ENCODE measurements at regions not wholly inside any gene's neighbourhood (a gene's known extent, or its start where the extent isn't known, plus 50 kb on each side); places are given as distances from the start of the nearest gene placed in this dataset.
"Not testable (repeated sequence)": the region's sequence is repeated elsewhere in the genome, so short reads cannot be mapped to it uniquely, and the experiment has no call there.

- DNase-seq, result not testable (repeated sequence)
Observed at GRCh38 chr6:85707515-85708145, 64.9 kb upstream of the SYNCRIP start.

DNA sequence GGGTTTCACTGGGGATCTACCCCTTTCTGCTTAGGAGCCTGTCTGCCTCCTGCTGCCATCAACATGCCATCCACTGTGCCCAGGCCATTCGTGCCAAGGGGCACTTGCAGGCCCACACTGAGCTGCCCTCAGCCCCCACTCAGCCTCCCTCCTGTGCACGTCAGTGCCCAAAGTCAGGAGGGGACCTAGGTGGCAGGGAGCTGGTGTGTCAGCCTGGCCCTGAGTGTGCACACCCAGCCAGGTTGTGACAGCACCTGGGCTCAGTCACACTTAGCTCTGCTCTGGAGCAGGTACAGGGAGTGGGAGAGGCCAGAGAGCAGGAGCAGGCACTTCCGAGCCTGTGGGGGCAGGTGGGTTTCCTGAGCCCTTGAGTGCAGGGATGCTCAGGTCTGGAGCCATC is 63.6 kb upstream of the SYNCRIP start:
- no peak for DNase-seq

- no peak for DNase-seq
Observed at GRCh38 chr6:85705220-85705619, 62.5 kb upstream of the SYNCRIP start.

GRCh38 chr6:85703406-85703805 is 60.7 kb upstream of the SYNCRIP start:
- no peak for DNase-seq

Measured in NCI-H1417 treated with DMSO at 0.1 percent for 48 hours (cell line).